Liver (tissue), 8 donors: ENCODE measurements at regions not wholly inside any gene's neighbourhood (a gene's known extent, or its start where the extent isn't known, plus 50 kb on each side); places are given as distances from the start of the nearest gene placed in this dataset.

ENCODE experiments used
- DNase-seq: peaks from one replicate; pipeline ENCODE4 v3.0.0-alpha.2; 2017; ENCODE audit warnings: low spot score
- H3K27ac ChIP-seq, 2 donors: one replicate each; pipeline ENCODE4 v1.7.0; 2013; ENCODE audit warnings: inconsistent platforms in 2 of 2, low read length in 2 of 2, control low read depth in 1 of 2, low read depth in 1 of 2, mild to moderate bottlenecking in 1 of 2
- H3K27me3 ChIP-seq, 4 donors: one replicate each; pipeline versions ENCODE4 v1.6.1 to v1.7.0; 2013; ENCODE audit warnings: low read length in 3 of 4, inconsistent platforms in 1 of 4, mild to moderate bottlenecking in 1 of 4, moderate library complexity in 1 of 4; ENCODE audit not compliant: control insufficient read depth in 4 of 4, insufficient read depth in 4 of 4
- H3K36me3 ChIP-seq, 4 donors: one replicate each; pipeline versions ENCODE4 v1.6.1 to v1.7.0; 2013; ENCODE audit warnings: low read length in 3 of 4, mild to moderate bottlenecking in 3 of 4, low read depth in 1 of 4, moderate library complexity in 1 of 4; ENCODE audit not compliant: control insufficient read depth in 4 of 4, insufficient read depth in 3 of 4
- H3K4me1 ChIP-seq, 4 donors: one replicate each; pipeline versions ENCODE4 v1.6.1 to v1.7.0; 2013; ENCODE audit warnings: low read length in 3 of 4, mild to moderate bottlenecking in 3 of 4, moderate library complexity in 1 of 4; ENCODE audit not compliant: control insufficient read depth in 4 of 4, insufficient read depth in 4 of 4
- H3K4me3 ChIP-seq, 3 donors: one replicate each; pipeline versions ENCODE4 v1.6.1 to v1.7.0; 2013; ENCODE audit warnings: low read length in 3 of 3, control low read depth in 1 of 3, low read depth in 1 of 3, mild to moderate bottlenecking in 1 of 3
- H3K9ac ChIP-seq, 2 donors: one replicate each; pipeline ENCODE4 v1.7.0; 2013; ENCODE audit warnings: low read length in 2 of 2, mild to moderate bottlenecking in 2 of 2, moderate library complexity in 2 of 2, control low read depth in 1 of 2, low read depth in 1 of 2
- H3K9me3 ChIP-seq, 4 donors: one replicate each; pipeline versions ENCODE4 v1.6.1 to v1.7.0; 2013; ENCODE audit warnings: low read length in 3 of 4; ENCODE audit not compliant: control insufficient read depth in 4 of 4
- EGR1 ChIP-seq, 2 donors: IDR thresholded peaks; 2 replicates each; pipeline ENCODE4 v1.6.1; 2016 to 2018; ENCODE audit warnings: antibody characterized with exemption in 2 of 2, low read depth in 2 of 2
- FOXA1 ChIP-seq: IDR thresholded peaks from 2 replicates; pipeline ENCODE4 v1.6.1; 2016; ENCODE audit warnings: antibody characterized with exemption
- FOXA2 ChIP-seq: IDR thresholded peaks from 2 replicates; pipeline ENCODE4 v1.6.1; 2016; ENCODE audit warnings: antibody characterized with exemption
- GABPA ChIP-seq, 2 donors: IDR thresholded peaks in 1 of 2; conservative IDR thresholded peaks in 1 of 2; 2 replicates each; pipeline ENCODE4 v1.6.1; 2016; ENCODE audit warnings: antibody characterized with exemption in 2 of 2, mild to moderate bottlenecking in 1 of 2, moderate library complexity in 1 of 2
- HNF4A ChIP-seq, 2 donors: conservative IDR thresholded peaks; 2 replicates each; pipeline ENCODE4 v1.6.1; 2016; ENCODE audit warnings: antibody characterized with exemption in 2 of 2, mild to moderate bottlenecking in 2 of 2
- HNF4G ChIP-seq: IDR thresholded peaks from 2 replicates; pipeline ENCODE4 v1.6.1; 2016; ENCODE audit warnings: antibody characterized with exemption
- JUND ChIP-seq, 2 donors: IDR thresholded peaks; 2 replicates each; pipeline ENCODE4 v1.6.1; 2016; ENCODE audit warnings: antibody characterized with exemption in 2 of 2
- NR2F2 ChIP-seq: IDR thresholded peaks from 2 replicates; pipeline ENCODE4 v1.6.1; 2016; ENCODE audit warnings: antibody characterized with exemption
- RAD21 ChIP-seq, 2 donors: IDR thresholded peaks; 2 replicates each; pipeline ENCODE4 v1.6.1; 2016; ENCODE audit warnings: antibody characterized with exemption in 2 of 2, mild to moderate bottlenecking in 2 of 2
- RXRA ChIP-seq, 2 donors: IDR thresholded peaks; 2 replicates each; pipeline ENCODE4 v1.6.1; 2017 to 2018; ENCODE audit warnings: antibody characterized with exemption in 2 of 2, mild to moderate bottlenecking in 1 of 2
- SP1 ChIP-seq: IDR thresholded peaks from 2 replicates; pipeline ENCODE4 v1.6.1; 2018; ENCODE audit warnings: antibody characterized with exemption, mild to moderate bottlenecking
- TAF1 ChIP-seq: conservative IDR thresholded peaks from 2 replicates; pipeline ENCODE4 v1.6.1; 2016; ENCODE audit warnings: antibody characterized with exemption, mild to moderate bottlenecking
- YY1 ChIP-seq: IDR thresholded peaks from 2 replicates; pipeline ENCODE4 v1.6.1; 2016; ENCODE audit warnings: antibody characterized with exemption, mild to moderate bottlenecking
- WGBS: extraction: QIAGEN DNeasy Blood & Tissue Kit; methylation state at CpG from one replicate; pipeline ENCODE4 v1.1.7; 2013; 5-methylcytosine and 5-hydroxymethylcytosine counted together
- TF ChIP-seq, protein P1 (sequence below): IDR thresholded peaks from 2 replicates; pipeline ENCODE4 v1.6.1; 2016; ENCODE audit warnings: antibody characterized with exemption, mild to moderate bottlenecking
- TF ChIP-seq, protein P2 (sequence below): IDR thresholded peaks from 2 replicates; pipeline ENCODE4 v1.6.1; 2016; ENCODE audit warnings: antibody characterized with exemption
- TF ChIP-seq, protein P3 (sequence below): fragments of 150-350 bp; IDR thresholded peaks from 2 replicates; pipeline ENCODE4 v1.5.1; 2017; ENCODE audit warnings: improper control_type of control experiment, low read depth, low read length; ENCODE audit not compliant: missing input control
- TF ChIP-seq, protein P4 (sequence below): IDR thresholded peaks from 2 replicates; pipeline ENCODE4 v1.6.1; 2016; ENCODE audit warnings: antibody characterized with exemption
- TF ChIP-seq, protein P5 (sequence below): IDR thresholded peaks from 2 replicates; pipeline ENCODE4 v1.6.1; 2016; ENCODE audit warnings: antibody characterized with exemption
- donor health status: healthy.
- donor health status: healthy.
- donor health status: healthy.
- donor health status: healthy.
- donor health status: healthy.

DNA sequence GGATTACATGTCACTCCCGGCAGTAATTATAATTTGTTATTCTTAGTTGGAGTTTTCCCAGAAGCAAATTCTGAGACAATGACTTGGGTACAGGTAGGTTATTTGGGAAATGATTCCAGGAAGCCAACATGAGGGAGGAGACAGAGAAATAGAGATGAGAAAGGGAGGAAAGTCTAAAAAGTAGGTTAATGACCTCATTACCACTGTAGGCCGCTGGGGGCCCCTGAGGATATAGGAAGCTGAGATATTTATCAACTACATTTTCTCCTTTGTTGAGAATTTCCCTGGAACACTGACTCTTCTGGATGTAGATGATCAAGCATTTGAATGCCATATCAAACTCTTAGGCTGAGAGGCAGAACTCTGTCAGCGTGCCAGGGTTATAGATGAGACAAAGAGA, 284.3 kb downstream of the ICOS start:
- DNase-seq, result no peak
- peaks cover 0 to 2% (median 0%) of the 10 kb centered on the region in 4 donors for H3K27me3 ChIP-seq
- H3K27ac ChIP-seq, result no peak overlapping the region
- no peak overlapping the region for H3K9ac ChIP-seq
- H3K36me3 ChIP-seq, result no peaks in the 10 kb centered on the region
- no peaks in the 10 kb centered on the region for H3K9me3 ChIP-seq
- H3K4me1 ChIP-seq, result no peaks in the 10 kb centered on the region
- H3K4me3 ChIP-seq, result no peak overlapping the region
- 82% methylated on average over 3 of the region's 3 CpGs for WGBS
- TF ChIP-seq, protein P1, sequence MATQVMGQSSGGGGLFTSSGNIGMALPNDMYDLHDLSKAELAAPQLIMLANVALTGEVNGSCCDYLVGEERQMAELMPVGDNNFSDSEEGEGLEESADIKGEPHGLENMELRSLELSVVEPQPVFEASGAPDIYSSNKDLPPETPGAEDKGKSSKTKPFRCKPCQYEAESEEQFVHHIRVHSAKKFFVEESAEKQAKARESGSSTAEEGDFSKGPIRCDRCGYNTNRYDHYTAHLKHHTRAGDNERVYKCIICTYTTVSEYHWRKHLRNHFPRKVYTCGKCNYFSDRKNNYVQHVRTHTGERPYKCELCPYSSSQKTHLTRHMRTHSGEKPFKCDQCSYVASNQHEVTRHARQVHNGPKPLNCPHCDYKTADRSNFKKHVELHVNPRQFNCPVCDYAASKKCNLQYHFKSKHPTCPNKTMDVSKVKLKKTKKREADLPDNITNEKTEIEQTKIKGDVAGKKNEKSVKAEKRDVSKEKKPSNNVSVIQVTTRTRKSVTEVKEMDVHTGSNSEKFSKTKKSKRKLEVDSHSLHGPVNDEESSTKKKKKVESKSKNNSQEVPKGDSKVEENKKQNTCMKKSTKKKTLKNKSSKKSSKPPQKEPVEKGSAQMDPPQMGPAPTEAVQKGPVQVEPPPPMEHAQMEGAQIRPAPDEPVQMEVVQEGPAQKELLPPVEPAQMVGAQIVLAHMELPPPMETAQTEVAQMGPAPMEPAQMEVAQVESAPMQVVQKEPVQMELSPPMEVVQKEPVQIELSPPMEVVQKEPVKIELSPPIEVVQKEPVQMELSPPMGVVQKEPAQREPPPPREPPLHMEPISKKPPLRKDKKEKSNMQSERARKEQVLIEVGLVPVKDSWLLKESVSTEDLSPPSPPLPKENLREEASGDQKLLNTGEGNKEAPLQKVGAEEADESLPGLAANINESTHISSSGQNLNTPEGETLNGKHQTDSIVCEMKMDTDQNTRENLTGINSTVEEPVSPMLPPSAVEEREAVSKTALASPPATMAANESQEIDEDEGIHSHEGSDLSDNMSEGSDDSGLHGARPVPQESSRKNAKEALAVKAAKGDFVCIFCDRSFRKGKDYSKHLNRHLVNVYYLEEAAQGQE, result no peak
- TF ChIP-seq, protein P2, sequence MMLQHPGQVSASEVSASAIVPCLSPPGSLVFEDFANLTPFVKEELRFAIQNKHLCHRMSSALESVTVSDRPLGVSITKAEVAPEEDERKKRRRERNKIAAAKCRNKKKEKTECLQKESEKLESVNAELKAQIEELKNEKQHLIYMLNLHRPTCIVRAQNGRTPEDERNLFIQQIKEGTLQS, result no peak
- TF ChIP-seq GABPA (IDR thresholded peaks at IDR 0.05 in 1 of 2, conservative IDR thresholded peaks at IDR 0.05 in 1 of 2), result no peak
- no peak for TF ChIP-seq TAF1
- TF ChIP-seq FOXA2, result no peak
- TF ChIP-seq SP1, result no peak
- TF ChIP-seq HNF4A (conservative IDR thresholded peaks at IDR 0.05), result no peak
- no peak for TF ChIP-seq JUND (IDR thresholded peaks at IDR 0.05)
- TF ChIP-seq FOXA1, result no peak
- no peak for TF ChIP-seq RAD21 (IDR thresholded peaks at IDR 0.05)

DNA sequence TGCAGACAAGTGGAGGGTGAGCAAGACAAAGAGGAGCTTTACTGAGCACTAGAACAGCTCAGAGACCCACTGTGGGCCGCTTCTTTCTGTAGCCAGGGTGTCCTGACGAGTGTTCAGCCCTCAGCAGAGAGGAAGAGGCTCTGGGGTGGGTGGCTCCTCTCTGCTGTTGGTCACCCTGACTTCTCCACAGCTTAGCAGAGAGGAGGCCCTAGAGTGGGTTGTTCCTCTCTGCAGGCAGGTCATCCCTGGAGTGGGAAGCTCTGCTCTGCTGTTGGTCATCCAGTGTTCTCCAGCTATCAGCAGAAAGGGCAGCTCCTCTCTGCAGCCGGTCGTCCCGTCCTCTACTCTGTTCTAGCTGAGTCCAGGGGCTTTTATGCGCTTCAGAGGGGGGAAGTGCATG, 286.5 kb downstream of the ICOS start:
- TF ChIP-seq, protein P2, result no peak
- no peak for TF ChIP-seq TAF1
- TF ChIP-seq, protein P3, sequence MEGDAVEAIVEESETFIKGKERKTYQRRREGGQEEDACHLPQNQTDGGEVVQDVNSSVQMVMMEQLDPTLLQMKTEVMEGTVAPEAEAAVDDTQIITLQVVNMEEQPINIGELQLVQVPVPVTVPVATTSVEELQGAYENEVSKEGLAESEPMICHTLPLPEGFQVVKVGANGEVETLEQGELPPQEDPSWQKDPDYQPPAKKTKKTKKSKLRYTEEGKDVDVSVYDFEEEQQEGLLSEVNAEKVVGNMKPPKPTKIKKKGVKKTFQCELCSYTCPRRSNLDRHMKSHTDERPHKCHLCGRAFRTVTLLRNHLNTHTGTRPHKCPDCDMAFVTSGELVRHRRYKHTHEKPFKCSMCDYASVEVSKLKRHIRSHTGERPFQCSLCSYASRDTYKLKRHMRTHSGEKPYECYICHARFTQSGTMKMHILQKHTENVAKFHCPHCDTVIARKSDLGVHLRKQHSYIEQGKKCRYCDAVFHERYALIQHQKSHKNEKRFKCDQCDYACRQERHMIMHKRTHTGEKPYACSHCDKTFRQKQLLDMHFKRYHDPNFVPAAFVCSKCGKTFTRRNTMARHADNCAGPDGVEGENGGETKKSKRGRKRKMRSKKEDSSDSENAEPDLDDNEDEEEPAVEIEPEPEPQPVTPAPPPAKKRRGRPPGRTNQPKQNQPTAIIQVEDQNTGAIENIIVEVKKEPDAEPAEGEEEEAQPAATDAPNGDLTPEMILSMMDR, result no peak
- no peak for TF ChIP-seq FOXA2
- no peak for TF ChIP-seq SP1
- TF ChIP-seq HNF4G, result no peak
- no peak for TF ChIP-seq FOXA1
- no peak for TF ChIP-seq RXRA (IDR thresholded peaks at IDR 0.05)
- TF ChIP-seq HNF4A (conservative IDR thresholded peaks at IDR 0.05), result no peak
- TF ChIP-seq, protein P4, sequence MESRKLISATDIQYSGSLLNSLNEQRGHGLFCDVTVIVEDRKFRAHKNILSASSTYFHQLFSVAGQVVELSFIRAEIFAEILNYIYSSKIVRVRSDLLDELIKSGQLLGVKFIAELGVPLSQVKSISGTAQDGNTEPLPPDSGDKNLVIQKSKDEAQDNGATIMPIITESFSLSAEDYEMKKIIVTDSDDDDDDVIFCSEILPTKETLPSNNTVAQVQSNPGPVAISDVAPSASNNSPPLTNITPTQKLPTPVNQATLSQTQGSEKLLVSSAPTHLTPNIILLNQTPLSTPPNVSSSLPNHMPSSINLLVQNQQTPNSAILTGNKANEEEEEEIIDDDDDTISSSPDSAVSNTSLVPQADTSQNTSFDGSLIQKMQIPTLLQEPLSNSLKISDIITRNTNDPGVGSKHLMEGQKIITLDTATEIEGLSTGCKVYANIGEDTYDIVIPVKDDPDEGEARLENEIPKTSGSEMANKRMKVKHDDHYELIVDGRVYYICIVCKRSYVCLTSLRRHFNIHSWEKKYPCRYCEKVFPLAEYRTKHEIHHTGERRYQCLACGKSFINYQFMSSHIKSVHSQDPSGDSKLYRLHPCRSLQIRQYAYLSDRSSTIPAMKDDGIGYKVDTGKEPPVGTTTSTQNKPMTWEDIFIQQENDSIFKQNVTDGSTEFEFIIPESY, result no peak
- no peak for TF ChIP-seq RAD21 (IDR thresholded peaks at IDR 0.05)
- TF ChIP-seq EGR1 (IDR thresholded peaks at IDR 0.05; ENCODE audit: low read depth in 2 of 2), result no peak
- no peak for TF ChIP-seq GABPA (IDR thresholded peaks at IDR 0.05 in 1 of 2, conservative IDR thresholded peaks at IDR 0.05 in 1 of 2)
- TF ChIP-seq YY1, result no peak
- TF ChIP-seq, protein P1, result no peak
- no peak for TF ChIP-seq JUND (IDR thresholded peaks at IDR 0.05)
- TF ChIP-seq, protein P5, sequence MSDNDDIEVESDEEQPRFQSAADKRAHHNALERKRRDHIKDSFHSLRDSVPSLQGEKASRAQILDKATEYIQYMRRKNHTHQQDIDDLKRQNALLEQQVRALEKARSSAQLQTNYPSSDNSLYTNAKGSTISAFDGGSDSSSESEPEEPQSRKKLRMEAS, result no peak
- no peak for TF ChIP-seq NR2F2
- no peak overlapping the region for H3K27ac ChIP-seq
- no peaks in the 10 kb centered on the region for H3K9me3 ChIP-seq
- WGBS, result 92% methylated on average over 6 of the region's 6 CpGs
- H3K9ac ChIP-seq, result no peak overlapping the region
- H3K36me3 ChIP-seq, result no peaks in the 10 kb centered on the region
- H3K4me3 ChIP-seq, result no peak overlapping the region
- H3K4me1 ChIP-seq, result no peaks in the 10 kb centered on the region
- H3K27me3 ChIP-seq, result peaks cover 0 to 2% (median 0%) of the 10 kb centered on the region in 4 donors
- DNase-seq, result no peak
